NCI-H2171 treated with DMSO at 0.1 percent for 48 hours (cell line): ENCODE measurements at regions not wholly inside any gene's neighbourhood (a gene's known extent, or its start where the extent isn't known, plus 50 kb on each side); places are given as distances from the start of the nearest gene placed in this dataset.
"Not testable (repeated sequence)": the region's sequence is repeated elsewhere in the genome, so short reads cannot be mapped to it uniquely, and the experiment has no call there.

Source experiments
- DNase-seq: peaks from one replicate; lab custom pipeline; 2025; lab: John Stamatoyannopoulos, UW

- no peak for DNase-seq
Measured at GRCh38 chr1:48084826-48085225, 87.6 kb upstream of the TRABD2B start.

- DNase-seq = no peak
Measured at GRCh38 chr1:48082271-48082962, 85.2 kb upstream of the TRABD2B start.

GRCh38 chr1:48080331-48081255 lies 83.4 kb upstream of the TRABD2B start:
- DNase-seq = no peak

- DNase-seq = no peak
Measured at GRCh38 chr1:48079096-48079495, 81.9 kb upstream of the TRABD2B start.

- DNase-seq = no peak
Measured at GRCh38 chr1:48077795-48078222, 80.6 kb upstream of the TRABD2B start.

GRCh38 chr1:48076017-48076416 lies 78.8 kb upstream of the TRABD2B start:
- DNase-seq = no peak

- DNase-seq = no peak
Measured at GRCh38 chr1:48073798-48074530, 76.8 kb upstream of the TRABD2B start.

GRCh38 chr1:48071513-48071912 lies 74.3 kb upstream of the TRABD2B start:
- DNase-seq = no peak

GRCh38 chr1:48070396-48070750 lies 73.2 kb upstream of the TRABD2B start:
- DNase-seq = no peak

GRCh38 chr1:48069662-48070395 lies 72.6 kb upstream of the TRABD2B start:
- DNase-seq = no peak

GRCh38 chr1:48068206-48068605 lies 71.0 kb upstream of the TRABD2B start:
- no peak for DNase-seq

- no peak for DNase-seq
Measured at GRCh38 chr1:48066936-48067335, 69.8 kb upstream of the TRABD2B start.

- DNase-seq = not testable (repeated sequence)
Measured at GRCh38 chr1:48064693-48065092, 67.5 kb upstream of the TRABD2B start.

GRCh38 chr1:48062353-48062752 lies 65.2 kb upstream of the TRABD2B start:
- DNase-seq = no peak

- DNase-seq = peak; percentile 41
Measured at GRCh38 chr1:48061162-48062136, 64.3 kb upstream of the TRABD2B start.

GRCh38 chr1:48059289-48059688 lies 62.1 kb upstream of the TRABD2B start:
- DNase-seq = no peak

GRCh38 chr1:48058135-48059025 lies 61.2 kb upstream of the TRABD2B start:
- no peak for DNase-seq

- no peak for DNase-seq
Measured at GRCh38 chr1:48057249-48057648, 60.1 kb upstream of the TRABD2B start.

GRCh38 chr1:48055876-48056764 lies 58.9 kb upstream of the TRABD2B start:
- no peak for DNase-seq
